Kidney epithelial cell (primary cell): ENCODE measurements at regions not wholly inside any gene's neighbourhood (a gene's known extent, or its start where the extent isn't known, plus 50 kb on each side); places are given as distances from the start of the nearest gene placed in this dataset.

ENCODE experiments used
- DNase-seq: peaks from one replicate; pipeline ENCODE4 v3.0.0-alpha.2; 2010; ENCODE audit warnings: low read depth
- H3K27me3 ChIP-seq: 2 replicates; pipeline ENCODE4 v1.6.0; 2011; ENCODE audit warnings: low read length; ENCODE audit not compliant: control insufficient read depth, insufficient read depth
- H3K36me3 ChIP-seq: 2 replicates; pipeline ENCODE4 v1.5.1; 2011; ENCODE audit warnings: low read length; ENCODE audit not compliant: control insufficient read depth, insufficient read depth
- H3K4me3 ChIP-seq: 2 replicates; pipeline ENCODE4 v1.5.1; 2011; ENCODE audit warnings: low read depth, mild to moderate bottlenecking, control low read depth, low read length
- CTCF ChIP-seq: IDR thresholded peaks from 2 replicates; pipeline ENCODE4 v1.5.1; 2011; ENCODE audit warnings: mild to moderate bottlenecking, moderate library complexity, low read length, control low read depth, inconsistent platforms; ENCODE audit not compliant: insufficient read depth, poor library complexity, severe bottlenecking

GRCh38 chr9:93830012-93830596 is 125.1 kb downstream of the BARX1 start:
- no peaks in the 10 kb centered on the region for H3K36me3 ChIP-seq
- no peak for TF ChIP-seq CTCF

GRCh38 chr9:93829271-93830011 is 125.7 kb downstream of the BARX1 start:
- DNase-seq = no peak
- Histone ChIP-seq H3K36me3 (no peaks in the 10 kb centered on the region), H3K4me3 (no peak overlapping the region), H3K27me3 (peaks cover 18% of the 10 kb centered on the region)
- TF ChIP-seq CTCF = no peak

More at GRCh38 chr9:93830012-93830596, 125.1 kb downstream of the BARX1 start:
- Histone ChIP-seq H3K4me3 (no peak overlapping the region), H3K27me3 (peaks cover 18% of the 10 kb centered on the region)
- no peak for DNase-seq

- H3K27me3 ChIP-seq = peaks cover 19% of the 10 kb centered on the region
- no peak for DNase-seq
Measured at GRCh38 chr9:93828331-93829097, 126.6 kb downstream of the BARX1 start.

GRCh38 chr9:93827545-93828330 is 127.4 kb downstream of the BARX1 start:
- peak overlapping the region; percentile 29 for H3K4me3 ChIP-seq
- no peak for DNase-seq
- TF ChIP-seq CTCF = peak; percentile 87
- H3K27me3 ChIP-seq = peaks cover 21% of the 10 kb centered on the region
- H3K36me3 ChIP-seq = no peaks in the 10 kb centered on the region

More at GRCh38 chr9:93828331-93829097, 126.6 kb downstream of the BARX1 start:
- TF ChIP-seq CTCF = no peak
- H3K36me3 ChIP-seq = no peaks in the 10 kb centered on the region
- H3K4me3 ChIP-seq = no peak overlapping the region

- Histone ChIP-seq H3K27me3 (peaks cover 21% of the 10 kb centered on the region), H3K36me3 (no peaks in the 10 kb centered on the region), H3K4me3 (no peak overlapping the region)
- no peak for TF ChIP-seq CTCF
- DNase-seq = no peak
Measured at GRCh38 chr9:93826905-93827544, 128.1 kb downstream of the BARX1 start.
